ENCODE measurements at regions not wholly inside any gene's neighbourhood (a gene's known extent, or its start where the extent isn't known, plus 50 kb on each side); places are given as distances from the start of the nearest gene placed in this dataset.

DNA sequence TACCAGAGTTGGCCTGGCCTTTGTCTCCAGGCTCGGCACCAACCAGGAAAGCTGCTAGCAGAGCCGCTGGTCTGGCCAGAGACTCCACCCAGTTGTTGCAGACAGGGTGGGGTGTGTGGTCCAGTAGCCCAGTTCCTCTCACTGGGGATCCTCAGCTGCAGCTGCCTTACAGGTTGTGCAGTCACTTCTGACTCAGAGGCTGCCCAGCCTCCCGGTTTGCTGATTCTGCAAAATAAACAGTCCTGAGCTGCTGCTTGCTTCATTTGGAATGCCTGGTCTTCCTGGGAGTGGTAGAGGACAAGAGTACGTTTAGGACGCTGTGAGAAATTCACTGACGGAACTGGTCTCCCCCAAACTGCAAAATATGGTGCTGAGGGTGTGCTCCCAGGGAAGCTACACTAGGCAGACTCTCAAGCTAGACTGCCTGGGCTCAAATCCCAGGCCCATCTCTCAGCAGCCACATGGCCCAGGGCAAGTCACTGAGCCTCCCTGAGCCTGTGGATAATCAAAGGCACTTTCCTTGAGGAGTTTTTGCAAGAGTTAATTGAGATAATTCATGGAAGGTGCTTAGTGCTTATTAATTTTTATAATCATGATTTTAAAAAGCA, 246.1 kb downstream of the TFAP2C start:
- no peaks in the 10 kb centered on the region for H3K36me3 ChIP-seq
- H3K9me3 ChIP-seq (replicated peaks), result no peaks in the 10 kb centered on the region
- no peak overlapping the region for H3K4me3 ChIP-seq
- 0 out of 2 replicates have a peak, but pooled peaks cover 7% of the 10 kb centered on the region for H3K27me3 ChIP-seq (replicated peaks)
- H3K4me1 ChIP-seq (replicated peaks), result peaks cover 6% of the 10 kb centered on the region
- DNase-seq (ENCODE audit: low read depth in 1 of 2, low spot score in 2 of 2), result peak; percentile 46 to 79
- no peak overlapping the region for H3K27ac ChIP-seq

DNA sequence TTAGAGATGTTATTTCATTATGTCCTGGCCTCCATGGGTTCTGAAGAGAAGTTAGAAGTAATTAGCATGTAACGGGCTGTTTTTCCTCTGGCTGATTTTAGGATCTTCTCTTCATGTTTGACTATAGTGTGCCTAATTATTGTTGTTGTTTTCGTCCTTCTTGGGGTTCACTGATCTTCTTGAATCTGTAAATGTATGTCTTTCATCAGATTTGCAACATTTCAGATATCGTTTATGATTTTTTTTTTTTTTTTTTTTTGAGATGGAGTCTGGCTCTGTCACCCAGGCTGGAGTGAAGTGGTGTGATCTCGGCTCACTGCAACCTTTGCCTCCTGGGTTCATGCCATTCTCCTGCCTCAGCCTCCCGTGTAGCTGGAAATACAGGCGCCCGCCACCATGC, 246.7 kb downstream of the TFAP2C start:
- H3K27ac ChIP-seq, result no peak overlapping the region
- no peaks in the 10 kb centered on the region for H3K9me3 ChIP-seq (replicated peaks)
- DNase-seq (ENCODE audit: low read depth in 1 of 2, low spot score in 2 of 2), result no peak
- H3K4me1 ChIP-seq (replicated peaks), result peaks cover 6% of the 10 kb centered on the region
- H3K36me3 ChIP-seq, result no peaks in the 10 kb centered on the region
- H3K27me3 ChIP-seq (replicated peaks), result 0 out of 2 replicates have a peak, but pooled peaks cover 7% of the 10 kb centered on the region
- no peak overlapping the region for H3K4me3 ChIP-seq

DNA sequence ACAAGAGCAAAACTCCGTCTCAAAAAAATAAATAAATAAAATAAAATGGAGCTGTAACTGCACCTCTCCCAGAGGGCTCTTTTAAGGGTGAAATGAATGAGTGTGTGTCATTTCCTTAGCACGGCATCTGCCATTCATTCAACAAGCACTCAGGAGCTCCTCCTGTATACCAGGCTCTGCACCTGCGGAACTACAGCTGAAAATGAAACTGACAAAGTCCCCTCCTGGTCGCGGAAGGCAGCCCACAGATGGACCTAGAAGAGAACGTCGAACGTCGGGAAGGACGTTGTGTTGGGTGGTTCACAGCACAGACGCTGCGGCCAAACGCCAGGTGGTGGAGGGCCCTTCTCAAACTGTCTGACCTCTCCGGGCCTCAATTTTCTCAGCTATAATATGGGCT, 256.4 kb downstream of the TFAP2C start:
- Histone ChIP-seq H3K9me3 (replicated peaks) (no peaks in the 10 kb centered on the region), H3K27me3 (replicated peaks) (peaks cover 9% of the 10 kb centered on the region), H3K36me3 (no peaks in the 10 kb centered on the region), H3K4me3 (no peak overlapping the region), H3K4me1 (replicated peaks) (no peaks in the 10 kb centered on the region), H3K27ac (no peak overlapping the region)
- no peak for DNase-seq (ENCODE audit: low read depth in 1 of 2, low spot score in 2 of 2)

DNA sequence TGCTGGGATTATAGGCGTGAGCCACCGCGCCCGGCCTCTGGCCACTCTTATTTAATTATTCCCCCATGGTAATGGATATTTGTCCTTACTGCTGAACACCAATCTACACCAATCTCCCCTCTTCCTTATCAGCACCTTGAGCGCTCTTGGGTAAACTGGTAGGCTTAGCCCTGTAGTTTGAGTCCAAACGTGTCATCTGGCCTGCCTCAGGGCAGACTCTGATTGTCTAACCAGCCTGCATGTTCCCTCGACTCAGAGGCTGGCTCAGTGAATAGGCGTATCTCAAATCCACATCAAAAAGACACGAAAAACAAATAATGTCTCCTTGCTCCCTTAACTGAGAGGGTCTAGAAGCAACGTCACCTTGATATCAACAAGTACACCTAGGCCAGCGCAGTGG, 260.9 kb downstream of the TFAP2C start:
- Histone ChIP-seq H3K27ac (no peak overlapping the region), H3K4me1 (replicated peaks) (no peaks in the 10 kb centered on the region), H3K9me3 (replicated peaks) (no peaks in the 10 kb centered on the region), H3K4me3 (no peak overlapping the region), H3K27me3 (replicated peaks) (peaks cover 26% of the 10 kb centered on the region), H3K36me3 (no peaks in the 10 kb centered on the region)
- no peak for DNase-seq (ENCODE audit: low read depth in 1 of 2, low spot score in 2 of 2)

DNA sequence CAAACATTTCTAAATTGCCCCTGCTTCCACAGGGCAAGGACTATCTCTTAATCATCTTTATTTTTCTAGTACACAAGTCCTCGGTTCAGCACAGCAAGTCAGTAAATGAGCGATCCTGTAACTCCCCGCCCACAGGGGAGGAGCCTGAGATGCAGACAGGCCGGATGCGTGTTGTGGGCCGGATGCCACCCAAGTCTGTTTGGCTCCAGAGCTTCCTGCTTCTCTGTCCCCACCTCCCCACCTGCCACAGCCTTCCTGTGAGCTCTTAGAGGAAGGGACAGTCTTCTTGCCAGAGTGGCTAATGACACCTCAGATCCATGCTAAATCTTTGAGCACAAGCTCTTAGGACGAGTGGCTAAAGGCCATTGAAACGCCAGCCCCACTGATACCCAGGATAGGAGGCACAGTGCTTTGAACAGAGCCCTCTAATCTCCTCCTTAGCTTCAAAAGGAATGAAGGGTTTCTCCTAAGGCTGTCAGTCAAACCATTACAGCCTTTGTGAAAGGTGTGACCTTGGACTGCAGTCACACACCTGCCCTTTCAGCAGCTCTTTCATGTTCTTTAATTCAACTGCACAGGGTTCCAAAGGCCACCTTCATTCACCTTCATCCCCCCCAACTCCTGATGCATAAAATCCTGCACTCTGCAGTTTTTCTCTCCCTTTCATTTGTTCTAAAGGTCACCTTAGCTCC, 264.3 kb downstream of the TFAP2C start:
- no peak for DNase-seq (ENCODE audit: low read depth in 1 of 2, low spot score in 2 of 2)
- H3K4me1 ChIP-seq (replicated peaks), result no peaks in the 10 kb centered on the region
- H3K36me3 ChIP-seq, result no peaks in the 10 kb centered on the region
- peaks cover 30% of the 10 kb centered on the region for H3K27me3 ChIP-seq (replicated peaks)
- H3K4me3 ChIP-seq, result no peak overlapping the region
- H3K27ac ChIP-seq, result no peak overlapping the region
- no peaks in the 10 kb centered on the region for H3K9me3 ChIP-seq (replicated peaks)

DNA sequence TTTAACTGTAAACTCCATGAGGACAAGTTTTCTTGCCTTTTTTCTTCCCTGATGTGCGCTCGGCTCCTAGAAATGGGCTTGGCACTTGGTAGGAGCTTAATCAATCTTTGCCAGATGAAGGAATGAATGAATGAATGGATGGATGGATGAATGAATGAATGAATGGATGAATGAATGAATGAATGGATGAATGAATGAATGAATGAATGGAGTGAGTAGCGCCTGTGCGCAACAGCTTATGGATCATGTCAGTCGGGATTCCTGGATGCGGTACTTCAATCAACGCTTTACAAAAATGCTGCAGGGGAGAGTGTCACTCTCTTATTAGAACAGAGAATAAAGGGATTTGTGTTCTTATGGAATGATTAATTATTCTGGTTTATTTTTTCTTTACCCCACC, 267.3 kb downstream of the TFAP2C start:
- no peak overlapping the region for H3K4me3 ChIP-seq
- peaks cover 28% of the 10 kb centered on the region for H3K27me3 ChIP-seq (replicated peaks)
- no peak overlapping the region for H3K27ac ChIP-seq
- no peaks in the 10 kb centered on the region for H3K36me3 ChIP-seq
- H3K9me3 ChIP-seq (replicated peaks), result no peaks in the 10 kb centered on the region; the same call in 1 of the 2 replicates
- H3K4me1 ChIP-seq (replicated peaks), result no peaks in the 10 kb centered on the region
- DNase-seq (ENCODE audit: low read depth in 1 of 2, low spot score in 2 of 2), result no peak

DNA sequence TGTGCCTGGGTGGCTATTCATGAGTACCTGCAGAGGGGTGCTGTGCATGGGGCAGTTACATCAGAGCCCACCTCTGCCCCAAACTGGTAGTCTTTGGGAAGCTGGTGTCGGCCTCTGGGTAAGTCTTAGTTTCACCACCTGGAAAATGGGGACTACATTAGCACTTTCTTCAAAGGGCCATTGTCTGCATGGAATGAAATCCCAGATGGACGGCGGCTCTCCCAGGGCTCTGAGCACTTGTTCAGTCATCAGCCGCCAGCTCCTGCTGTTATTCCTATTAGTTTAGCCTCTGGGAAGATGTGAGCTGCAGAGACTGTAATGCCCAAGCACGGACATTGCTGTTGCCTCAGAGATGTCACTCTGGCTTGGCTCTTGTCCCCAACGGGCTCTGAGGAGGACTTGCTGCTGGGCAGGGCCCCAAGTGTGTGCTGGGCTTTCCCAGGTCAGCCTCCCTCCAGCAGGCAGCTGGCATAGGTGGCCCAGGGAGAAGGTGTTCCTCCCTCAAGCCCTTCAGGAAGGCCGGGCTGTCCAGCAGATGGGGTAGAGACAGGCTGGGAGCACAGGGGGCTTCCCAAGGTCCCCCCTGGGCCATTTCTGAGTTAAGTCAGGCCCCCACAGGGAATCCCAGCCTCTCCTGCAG, 268.3 kb downstream of the TFAP2C start:
- H3K36me3 ChIP-seq, result no peaks in the 10 kb centered on the region
- no peak overlapping the region for H3K4me3 ChIP-seq
- no peaks in the 10 kb centered on the region for H3K4me1 ChIP-seq (replicated peaks)
- no peak overlapping the region for H3K27ac ChIP-seq
- no peak for DNase-seq (ENCODE audit: low read depth in 1 of 2, low spot score in 2 of 2)
- peaks cover 18% of the 10 kb centered on the region for H3K27me3 ChIP-seq (replicated peaks)
- H3K9me3 ChIP-seq (replicated peaks), result no peaks in the 10 kb centered on the region; the same call in 1 of the 2 replicates

DNA sequence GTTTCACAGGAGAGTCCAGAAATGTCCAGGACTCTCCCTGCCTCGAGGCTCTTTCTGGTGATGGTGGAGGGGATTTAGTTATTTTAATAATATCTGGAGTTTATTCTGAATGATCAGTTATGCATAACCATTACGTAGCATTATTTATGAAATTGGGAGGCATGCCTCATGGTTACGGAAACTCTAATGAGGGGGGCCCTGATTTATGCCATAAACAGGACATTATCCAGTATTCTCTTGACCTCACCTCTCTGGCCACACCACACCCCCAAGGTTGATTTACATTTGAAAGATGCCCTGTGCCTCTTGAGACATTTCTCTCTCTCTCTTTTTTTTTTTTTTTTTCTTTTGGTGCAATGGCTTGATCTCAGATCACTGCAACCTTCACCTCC, 268.8 kb downstream of the TFAP2C start:
- Histone ChIP-seq H3K27me3 (replicated peaks) (peaks cover 16% of the 10 kb centered on the region; the same call in 1 of the 2 replicates), H3K4me3 (no peak overlapping the region), H3K27ac (no peak overlapping the region), H3K9me3 (replicated peaks) (no peaks in the 10 kb centered on the region; the same call in 1 of the 2 replicates), H3K36me3 (no peaks in the 10 kb centered on the region), H3K4me1 (replicated peaks) (no peaks in the 10 kb centered on the region)
- no peak for DNase-seq (ENCODE audit: low read depth in 1 of 2, low spot score in 2 of 2)

DNA sequence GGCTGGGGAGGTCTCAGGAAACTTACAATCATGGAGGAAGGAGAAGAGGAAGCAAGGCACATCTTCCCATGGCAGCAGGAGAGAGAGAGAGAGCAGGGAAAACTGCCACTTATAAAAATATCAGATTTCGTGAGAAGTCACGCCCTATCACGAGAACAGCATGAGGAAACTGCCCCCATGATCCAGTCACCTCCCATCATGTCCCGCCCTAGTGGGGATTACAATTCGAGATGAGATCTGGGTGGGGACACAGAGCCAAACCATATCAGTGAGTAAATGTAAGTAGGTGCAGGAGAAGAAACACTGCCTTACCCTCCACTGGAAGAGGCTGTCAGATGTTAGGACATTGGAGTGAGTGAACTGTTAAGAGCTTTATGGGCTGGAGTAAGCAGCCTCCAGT, 270.4 kb downstream of the TFAP2C start:
- Histone ChIP-seq H3K9me3 (replicated peaks) (no peaks in the 10 kb centered on the region; the same call in 1 of the 2 replicates), H3K4me1 (replicated peaks) (no peaks in the 10 kb centered on the region), H3K27me3 (replicated peaks) (peaks cover 16% of the 10 kb centered on the region; the same call in 1 of the 2 replicates), H3K36me3 (no peaks in the 10 kb centered on the region), H3K27ac (no peak overlapping the region), H3K4me3 (no peak overlapping the region)
- no peak for DNase-seq (ENCODE audit: low read depth in 1 of 2, low spot score in 2 of 2)

DNA sequence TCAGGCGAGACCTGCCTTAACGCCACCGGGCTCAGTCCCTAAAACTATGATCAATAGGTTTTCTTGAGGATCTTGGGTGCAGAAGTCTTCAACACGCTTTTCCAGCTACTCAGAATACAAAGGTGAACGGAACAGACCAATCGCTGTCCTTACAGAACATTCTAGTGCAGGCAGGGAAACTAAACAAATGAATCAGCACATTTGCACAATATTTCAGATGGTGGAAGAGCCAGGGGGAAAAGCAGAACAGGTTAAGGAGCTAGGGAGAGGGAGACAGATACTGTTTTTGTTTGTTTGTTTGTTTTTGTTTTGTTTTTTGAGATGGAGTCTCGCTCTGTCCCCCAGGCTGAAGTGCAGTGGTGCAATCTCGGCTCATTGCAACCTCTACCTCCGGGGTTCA, 271.1 kb downstream of the TFAP2C start:
- no peak overlapping the region for H3K27ac ChIP-seq
- no peak overlapping the region for H3K4me3 ChIP-seq
- H3K4me1 ChIP-seq (replicated peaks), result no peaks in the 10 kb centered on the region
- H3K9me3 ChIP-seq (replicated peaks), result no peaks in the 10 kb centered on the region; the same call in 1 of the 2 replicates
- H3K36me3 ChIP-seq, result no peaks in the 10 kb centered on the region
- H3K27me3 ChIP-seq (replicated peaks), result peaks cover 16% of the 10 kb centered on the region; the same call in 1 of the 2 replicates
- DNase-seq (ENCODE audit: low read depth in 1 of 2, low spot score in 2 of 2), result no peak

DNA sequence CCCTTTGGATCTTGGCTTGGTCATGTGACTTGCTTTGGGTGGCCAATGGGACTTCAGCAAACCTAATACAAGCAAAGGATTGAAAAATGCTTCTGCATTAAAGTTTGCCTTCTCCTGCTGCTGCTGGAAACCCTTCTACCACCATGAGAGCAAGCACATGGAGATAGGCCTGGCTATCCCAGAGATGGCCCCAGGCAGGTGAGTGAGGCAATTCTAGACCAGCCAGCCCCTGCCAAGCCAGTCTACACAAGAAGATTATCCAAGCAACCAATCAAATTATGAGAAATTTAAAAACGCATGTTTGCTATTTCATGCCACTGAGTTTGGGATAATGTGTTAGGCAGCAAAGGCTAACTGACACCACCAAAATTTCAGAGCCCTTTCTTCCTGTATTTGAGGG, 274.3 kb downstream of the TFAP2C start:
- no peak for DNase-seq (ENCODE audit: low read depth in 1 of 2, low spot score in 2 of 2)
- Histone ChIP-seq H3K9me3 (replicated peaks) (no peaks in the 10 kb centered on the region; the same call in 1 of the 2 replicates), H3K4me1 (replicated peaks) (no peaks in the 10 kb centered on the region), H3K36me3 (no peaks in the 10 kb centered on the region), H3K27me3 (replicated peaks) (peaks cover 8% of the 10 kb centered on the region; the same call in 1 of the 2 replicates), H3K4me3 (no peak overlapping the region), H3K27ac (no peak overlapping the region)

DNA sequence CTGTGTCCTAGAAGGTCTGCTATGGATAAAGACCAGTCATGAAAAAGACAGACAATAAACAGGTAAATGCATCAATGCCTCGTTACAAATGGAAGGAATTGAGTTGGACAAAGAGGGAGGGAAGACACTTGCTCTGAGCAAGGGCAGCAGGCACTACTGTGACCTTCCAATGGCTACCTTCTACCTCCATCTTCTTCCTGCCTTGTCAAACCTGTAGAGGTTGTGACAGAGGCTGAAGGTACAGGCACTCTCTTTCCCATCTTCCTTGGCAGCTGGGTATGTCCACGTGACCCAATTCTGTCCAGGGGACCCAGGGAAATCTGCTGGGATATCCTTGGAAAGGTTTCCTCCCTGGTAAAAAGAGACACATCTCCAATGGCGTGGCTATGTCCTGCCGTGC, 274.8 kb downstream of the TFAP2C start:
- no peak overlapping the region for H3K27ac ChIP-seq
- H3K4me1 ChIP-seq (replicated peaks), result no peaks in the 10 kb centered on the region
- H3K27me3 ChIP-seq (replicated peaks), result peaks cover 5% of the 10 kb centered on the region; the same call in 1 of the 2 replicates
- no peak overlapping the region for H3K4me3 ChIP-seq
- DNase-seq (ENCODE audit: low read depth in 1 of 2, low spot score in 2 of 2), result no peak
- no peaks in the 10 kb centered on the region; the same call in 1 of the 2 replicates for H3K9me3 ChIP-seq (replicated peaks)
- no peaks in the 10 kb centered on the region for H3K36me3 ChIP-seq

DNA sequence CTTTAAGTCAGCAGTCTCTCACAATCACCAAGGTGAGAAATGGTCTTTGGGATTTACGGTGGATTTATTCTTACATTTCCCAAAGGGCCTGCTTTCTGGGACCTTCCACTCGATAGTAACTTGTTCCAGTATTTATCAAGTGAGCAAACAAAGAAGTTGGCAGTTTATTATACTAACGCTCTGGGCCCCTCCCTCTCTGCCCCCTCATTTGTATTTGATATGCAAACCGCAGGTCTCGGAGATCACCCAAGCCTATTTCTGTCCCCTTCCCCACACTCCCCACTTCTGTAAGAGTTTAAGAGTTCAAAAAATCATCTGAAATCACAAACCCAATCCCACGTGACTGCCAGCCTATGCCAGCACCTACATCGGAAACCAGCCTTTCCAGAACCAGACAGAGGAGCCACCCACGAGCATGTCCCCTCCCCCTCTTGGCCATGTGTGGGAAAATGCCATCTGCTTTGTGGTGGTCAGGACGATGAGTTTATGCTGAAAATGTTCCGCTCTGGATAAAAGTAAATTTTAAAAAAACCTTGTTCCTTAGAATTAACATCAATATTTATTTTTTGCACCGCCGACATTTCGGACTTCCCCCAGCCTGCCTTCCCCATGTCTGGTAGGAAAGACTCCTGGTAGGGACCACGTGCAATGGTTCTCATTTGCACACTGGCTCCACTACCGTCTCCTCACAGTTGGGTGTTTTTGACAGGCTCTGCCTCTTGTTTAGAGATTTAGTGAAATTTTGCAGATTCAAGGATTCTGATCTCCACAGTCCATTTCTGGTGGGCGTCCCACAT, 281.0 kb downstream of the TFAP2C start:
- no peak overlapping the region for H3K27ac ChIP-seq
- peak in 1 of 2 experiments; percentile 34 for DNase-seq (ENCODE audit: low read depth in 1 of 2, low spot score in 2 of 2)
- no peaks in the 10 kb centered on the region; the same call in 1 of the 2 replicates for H3K4me1 ChIP-seq (replicated peaks)
- H3K36me3 ChIP-seq, result no peaks in the 10 kb centered on the region
- H3K9me3 ChIP-seq (replicated peaks), result no peaks in the 10 kb centered on the region
- H3K27me3 ChIP-seq (replicated peaks), result peaks cover 12% of the 10 kb centered on the region; the same call in 1 of the 2 replicates
- H3K4me3 ChIP-seq, result no peak overlapping the region

Measured in SJSA1 (cell line).